ENCODE measurements at regions not wholly inside any gene's neighbourhood (a gene's known extent, or its start where the extent isn't known, plus 50 kb on each side); places are given as distances from the start of the nearest gene placed in this dataset.

- no peak for DNase-seq (ENCODE audit: low read depth in 2 of 2, low spot score in 1 of 2)
Observed at GRCh38 chr17:79325709-79326430, 251.2 kb downstream of the ENGASE start.

- no peak for DNase-seq (ENCODE audit: low read depth in 2 of 2, low spot score in 1 of 2)
Observed at GRCh38 chr17:79324194-79324593, 249.6 kb downstream of the ENGASE start.

- DNase-seq (ENCODE audit: low read depth in 2 of 2, low spot score in 1 of 2): no peak
Observed at GRCh38 chr17:79323566-79323965, 248.9 kb downstream of the ENGASE start.

- DNase-seq (ENCODE audit: low read depth in 2 of 2, low spot score in 1 of 2): no peak
Observed at GRCh38 chr17:79322211-79323123, 247.8 kb downstream of the ENGASE start.

- no peak for DNase-seq (ENCODE audit: low read depth in 2 of 2, low spot score in 1 of 2)
Observed at GRCh38 chr17:79320331-79320730, 245.7 kb downstream of the ENGASE start.

- no peak for DNase-seq (ENCODE audit: low read depth in 2 of 2, low spot score in 1 of 2)
Observed at GRCh38 chr17:79317916-79318315, 243.3 kb downstream of the ENGASE start.

- DNase-seq (ENCODE audit: low read depth in 2 of 2, low spot score in 1 of 2): no peak
Observed at GRCh38 chr17:79316805-79317204, 242.2 kb downstream of the ENGASE start.

GRCh38 chr17:79315358-79316105 is 240.9 kb downstream of the ENGASE start:
- DNase-seq (ENCODE audit: low read depth in 2 of 2, low spot score in 1 of 2): no peak

GRCh38 chr17:79314617-79315357 is 240.2 kb downstream of the ENGASE start:
- DNase-seq (ENCODE audit: low read depth in 2 of 2, low spot score in 1 of 2): no peak

- no peak for DNase-seq (ENCODE audit: low read depth in 2 of 2, low spot score in 1 of 2)
Observed at GRCh38 chr17:79311373-79311772, 236.7 kb downstream of the ENGASE start.

GRCh38 chr17:79306424-79307318 is 232.0 kb downstream of the ENGASE start:
- no peak for DNase-seq (ENCODE audit: low read depth in 2 of 2, low spot score in 1 of 2)

- DNase-seq (ENCODE audit: low read depth in 2 of 2, low spot score in 1 of 2): no peak
Observed at GRCh38 chr17:79305768-79306423, 231.3 kb downstream of the ENGASE start.

GRCh38 chr17:79305376-79305767 is 230.7 kb downstream of the ENGASE start:
- no peak for DNase-seq (ENCODE audit: low read depth in 2 of 2, low spot score in 1 of 2)

- no peak for DNase-seq (ENCODE audit: low read depth in 2 of 2, low spot score in 1 of 2)
Observed at GRCh38 chr17:79304884-79305283, 230.3 kb downstream of the ENGASE start.

GRCh38 chr17:79303641-79304205 is 229.1 kb downstream of the ENGASE start:
- no peak for DNase-seq (ENCODE audit: low read depth in 2 of 2, low spot score in 1 of 2)

GRCh38 chr17:79301469-79301868 is 226.8 kb downstream of the ENGASE start:
- no peak for DNase-seq (ENCODE audit: low read depth in 2 of 2, low spot score in 1 of 2)

- no peak for DNase-seq (ENCODE audit: low read depth in 2 of 2, low spot score in 1 of 2)
Observed at GRCh38 chr17:79299349-79299748, 224.7 kb downstream of the ENGASE start.

GRCh38 chr17:79298799-79299198 is 224.2 kb downstream of the ENGASE start:
- no peak for DNase-seq (ENCODE audit: low read depth in 2 of 2, low spot score in 1 of 2)

- no peak for DNase-seq (ENCODE audit: low read depth in 2 of 2, low spot score in 1 of 2)
Observed at GRCh38 chr17:79296243-79296642, 221.6 kb downstream of the ENGASE start.
